HEK293T (cell line): ENCODE measurements at regions not wholly inside any gene's neighbourhood (a gene's known extent, or its start where the extent isn't known, plus 50 kb on each side); places are given as distances from the start of the nearest gene placed in this dataset.

ENCODE experiments used
- CTCF ChIA-PET: fragments of 350-600 bp; formaldehyde crosslinking; extraction: SDS; loops from one replicate; lab custom pipeline; 2021; ENCODE audit warnings: antibody characterized with exemption, inconsistent platforms; lab: Yijun Ruan, JAX
- POLR2A ChIA-PET: fragments of 350-600 bp; formaldehyde crosslinking; extraction: SDS; loops from one replicate; lab custom pipeline; 2020; ENCODE audit warnings: antibody characterized with exemption, inconsistent platforms; lab: Yijun Ruan, JAX
- DNase-seq: peaks from one replicate; pipeline ENCODE4 v3.0.0; 2012; ENCODE audit warnings: mixed read lengths; ENCODE audit errors: extremely low spot score
- ELF4 ChIP-seq: fragments of 450-650 bp; IDR thresholded peaks from 2 replicates; pipeline ENCODE4 v1.6.1; 2017; ENCODE audit warnings: antibody characterized with exemption
- L3MBTL2 ChIP-seq: fragments of 450-650 bp; conservative IDR thresholded peaks from 2 replicates; pipeline ENCODE4 v1.6.1; 2016; ENCODE audit warnings: mild to moderate bottlenecking

DNA sequence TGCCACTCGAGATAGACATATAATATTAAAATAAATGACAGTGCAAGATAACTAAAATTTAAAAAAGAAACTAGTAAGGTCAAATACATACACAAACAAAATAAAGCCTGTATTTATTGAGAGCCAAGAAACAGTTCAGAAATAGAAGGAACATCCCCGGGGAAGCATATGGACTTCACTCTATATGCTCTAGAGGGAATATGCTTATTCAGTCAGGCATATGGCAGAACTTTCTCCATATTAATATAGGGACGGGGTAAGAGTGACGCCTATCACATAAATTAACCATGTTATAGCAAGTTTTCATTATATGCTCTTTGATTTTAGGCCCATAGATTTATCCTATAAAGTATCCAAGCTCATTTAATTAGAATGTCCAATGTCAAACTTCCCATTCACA, 56.7 kb upstream of the EFHC2 start:
- DNase-seq, result no peak
- ChIA-PET CTCF (no interaction called here), POLR2A (no interaction called here)
- TF ChIP-seq L3MBTL2 (no peak), ELF4 (no peak)
